Nephron progenitor cell (in vitro differentiated cells): ENCODE measurements at regions not wholly inside any gene's neighbourhood (a gene's known extent, or its start where the extent isn't known, plus 50 kb on each side); places are given as distances from the start of the nearest gene placed in this dataset.

ENCODE experiments used
- DNase-seq: peaks from one replicate; pipeline ENCODE4 v3.0.0; 2021
- H3K27ac Mint-ChIP-seq: 2 replicates; pipeline ENCODE4 v1.8.0; 2021; ENCODE audit warnings: mild to moderate bottlenecking, moderate library complexity, mixed read lengths
- H3K27me3 Mint-ChIP-seq: 2 replicates; pipeline ENCODE4 v1.8.0; 2021; ENCODE audit warnings: mild to moderate bottlenecking, low read depth, mixed read lengths; ENCODE audit not compliant: poor library complexity
- H3K36me3 Mint-ChIP-seq: 2 replicates; pipeline ENCODE4 v1.8.0; 2021; ENCODE audit warnings: low read depth, mixed read lengths
- H3K4me1 Mint-ChIP-seq: 2 replicates; pipeline ENCODE4 v1.8.0; 2021; ENCODE audit warnings: mixed read lengths
- H3K4me3 Mint-ChIP-seq: 2 replicates; pipeline ENCODE4 v1.8.0; 2021; ENCODE audit warnings: mild to moderate bottlenecking, moderate library complexity, mixed read lengths
- H3K9me3 Mint-ChIP-seq: 2 replicates; pipeline ENCODE4 v1.8.0; 2021; ENCODE audit warnings: mild to moderate bottlenecking, moderate library complexity, mixed read lengths
- CTCF ChIP-seq: fragments of 200-600 bp; sonication (generic); IDR thresholded peaks from 2 replicates; pipeline ENCODE4 v1.5.0; 2021; ENCODE audit warnings: antibody characterized with exemption

DNA sequence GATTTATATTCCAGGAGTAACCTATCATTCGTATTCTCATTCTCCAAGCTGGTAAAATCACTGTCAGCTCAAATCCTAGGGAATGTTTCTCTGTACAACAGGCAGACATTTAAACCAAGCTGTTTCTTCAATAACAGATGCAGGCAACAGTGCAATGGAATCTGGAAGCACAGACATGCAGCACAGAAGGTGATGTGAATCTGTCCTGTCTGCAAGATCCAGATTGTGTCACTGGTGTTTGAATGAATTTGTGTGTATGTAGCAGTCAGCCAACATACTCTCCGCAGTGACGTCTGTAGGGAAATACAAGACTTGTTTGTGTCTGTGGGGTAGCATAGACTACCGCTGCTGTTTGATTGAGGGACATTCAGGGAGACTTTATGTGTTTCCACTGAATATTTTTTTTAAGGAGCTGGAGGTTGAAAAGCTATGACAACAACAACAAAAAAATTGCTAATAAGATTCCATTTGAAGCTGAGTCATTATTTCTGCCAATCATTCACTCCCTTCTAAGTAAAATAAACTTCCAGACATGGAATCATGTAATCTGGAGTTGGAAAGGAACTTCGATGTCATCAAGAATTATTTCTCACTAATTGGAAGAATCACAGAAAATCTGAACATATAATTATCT is 122.9 kb upstream of the MYO3A start:
- Mint-ChIP-seq H3K4me1 (peaks cover 5% of the 10 kb centered on the region), H3K27ac (no peak overlapping the region)

DNA sequence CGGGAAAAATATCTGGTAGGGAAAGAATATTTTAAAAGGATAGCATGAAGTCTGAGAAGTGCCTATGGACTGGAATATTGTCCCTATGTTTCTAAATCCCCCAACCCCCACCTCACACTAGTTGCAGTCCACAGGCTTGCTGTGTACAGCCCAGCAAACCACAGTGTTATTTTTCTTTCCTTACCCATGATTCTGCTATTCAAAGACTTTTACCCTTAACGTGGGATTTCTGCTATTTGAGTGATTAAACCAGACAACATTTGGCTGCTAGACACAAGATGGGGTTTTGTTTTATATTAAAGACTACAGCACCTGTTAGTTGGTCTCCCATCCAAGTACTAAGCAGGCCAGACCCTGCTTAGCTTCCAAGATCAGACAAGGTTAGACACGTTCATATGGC is 120.5 kb upstream of the MYO3A start:
- Mint-ChIP-seq H3K4me1 (peaks cover 3% of the 10 kb centered on the region), H3K27me3 (peaks cover under 1% of the 10 kb centered on the region), H3K36me3 (no peaks in the 10 kb centered on the region), H3K27ac (no peak overlapping the region), H3K9me3 (peaks cover 3% of the 10 kb centered on the region), H3K4me3 (no peak overlapping the region)
- DNase-seq: no peak
- TF ChIP-seq CTCF: no peak

More for the DNA sequence above, 122.9 kb upstream of the MYO3A start:
- Mint-ChIP-seq H3K36me3 (no peaks in the 10 kb centered on the region), H3K4me3 (no peak overlapping the region), H3K27me3 (no peaks in the 10 kb centered on the region), H3K9me3 (peaks cover 3% of the 10 kb centered on the region)
- no peak for DNase-seq
- no peak for TF ChIP-seq CTCF

- H3K4me1 Mint-ChIP-seq: peaks cover 6% of the 10 kb centered on the region
- no peak overlapping the region for H3K4me3 Mint-ChIP-seq
- peaks cover 8% of the 10 kb centered on the region for H3K27me3 Mint-ChIP-seq
- H3K27ac Mint-ChIP-seq: no peak overlapping the region
- TF ChIP-seq CTCF: no peak
- no peak for DNase-seq
- H3K9me3 Mint-ChIP-seq: peaks cover 3% of the 10 kb centered on the region
- H3K36me3 Mint-ChIP-seq: no peaks in the 10 kb centered on the region
These were observed 118.8 kb upstream of the MYO3A start for GRCh38 chr10:25815236-25815635.

DNA sequence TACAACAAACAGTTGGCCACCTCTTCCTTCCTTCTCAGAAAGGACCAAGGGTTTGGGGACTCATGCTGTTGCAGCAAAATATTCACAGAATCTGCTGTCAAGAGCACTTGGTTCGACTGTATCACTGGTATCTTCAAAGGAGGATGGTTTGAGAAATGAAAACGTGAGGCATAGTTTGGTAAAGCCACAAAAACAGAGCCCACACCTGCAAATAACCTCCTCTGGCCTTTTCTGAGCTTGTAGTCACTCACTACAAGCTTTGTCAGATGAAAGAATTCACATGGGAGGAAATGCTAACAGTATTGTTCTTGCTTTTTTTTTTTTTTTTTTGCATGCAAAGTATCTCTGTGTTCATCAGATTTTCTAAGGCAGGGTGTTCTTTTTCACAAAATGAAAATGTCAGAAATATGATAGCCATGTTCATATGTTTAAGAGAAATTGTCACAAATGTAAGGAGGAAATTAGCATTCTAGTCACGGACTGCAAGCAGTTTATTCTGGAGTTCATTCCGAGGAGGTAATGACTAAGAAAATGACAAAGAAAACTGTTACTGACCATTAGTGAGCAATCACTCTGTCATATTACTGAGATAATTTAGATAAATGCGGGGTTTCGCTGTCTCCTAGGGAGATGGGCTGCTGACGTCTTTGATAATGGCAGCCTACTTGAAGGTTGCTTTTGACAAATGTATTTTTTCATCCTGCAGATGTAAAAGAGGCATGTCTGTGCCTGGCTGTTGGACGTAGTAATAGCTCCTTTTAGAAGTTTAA is 117.8 kb upstream of the MYO3A start:
- Mint-ChIP-seq H3K9me3 (peaks cover 3% of the 10 kb centered on the region), H3K36me3 (no peaks in the 10 kb centered on the region), H3K4me3 (no peak overlapping the region), H3K27ac (no peak overlapping the region), H3K4me1 (peaks cover 6% of the 10 kb centered on the region), H3K27me3 (peaks cover 8% of the 10 kb centered on the region)
- DNase-seq: no peak
- no peak for TF ChIP-seq CTCF

- Mint-ChIP-seq H3K27me3 (peaks cover 8% of the 10 kb centered on the region), H3K4me3 (no peak overlapping the region), H3K9me3 (peaks cover 3% of the 10 kb centered on the region), H3K27ac (no peak overlapping the region), H3K4me1 (peaks cover 6% of the 10 kb centered on the region), H3K36me3 (no peaks in the 10 kb centered on the region)
- no peak for TF ChIP-seq CTCF
- no peak for DNase-seq
These were observed 116.8 kb upstream of the MYO3A start for GRCh38 chr10:25817200-25817599.

GRCh38 chr10:25818751-25819150 is 115.3 kb upstream of the MYO3A start:
- Mint-ChIP-seq H3K27me3 (peaks cover 8% of the 10 kb centered on the region), H3K4me3 (no peak overlapping the region), H3K4me1 (peaks cover 6% of the 10 kb centered on the region), H3K9me3 (peaks cover 3% of the 10 kb centered on the region), H3K36me3 (no peaks in the 10 kb centered on the region), H3K27ac (no peak overlapping the region)
- TF ChIP-seq CTCF: no peak
- no peak for DNase-seq
